Tongue (tissue), 1 donor: ENCODE measurements at regions not wholly inside any gene's neighbourhood (a gene's known extent, or its start where the extent isn't known, plus 50 kb on each side); places are given as distances from the start of the nearest gene placed in this dataset.
A peak's percentile ranks its signal among the peaks of the same experiment; 100 is the strongest.
"Not testable (repeated sequence)": the region's sequence is repeated elsewhere in the genome, so short reads cannot be mapped to it uniquely, and the experiment has no call there.

Experiments used
- DNase-seq: peaks from one replicate; pipeline ENCODE4 v3.0.0-alpha.2; 2015

- DNase-seq: no peak
These were observed 104.6 kb downstream of the MED10 start for GRCh38 chr5:6273749-6274148.

GRCh38 chr5:6273090-6273735 is 105.1 kb downstream of the MED10 start:
- no peak for DNase-seq

- DNase-seq: no peak
These were observed 108.4 kb downstream of the MED10 start for GRCh38 chr5:6269925-6270324.

GRCh38 chr5:6266671-6267197 is 111.6 kb downstream of the MED10 start:
- DNase-seq: no peak

- no peak for DNase-seq
These were observed 114.0 kb downstream of the MED10 start for GRCh38 chr5:6264394-6264793.

GRCh38 chr5:6262651-6263363 is 115.5 kb downstream of the MED10 start:
- DNase-seq: no peak

GRCh38 chr5:6261668-6262067 is 116.7 kb downstream of the MED10 start:
- DNase-seq: no peak

- DNase-seq: peak; percentile 49
These were observed 117.1 kb downstream of the MED10 start for GRCh38 chr5:6261256-6261655.

GRCh38 chr5:6260846-6261245 is 117.5 kb downstream of the MED10 start:
- DNase-seq: no peak

- DNase-seq: no peak
These were observed 121.4 kb downstream of the MED10 start for GRCh38 chr5:6256901-6257300.

- no peak for DNase-seq
These were observed 122.4 kb downstream of the MED10 start for GRCh38 chr5:6255956-6256355.

- DNase-seq: no peak
These were observed 124.5 kb downstream of the MED10 start for GRCh38 chr5:6253846-6254245.

- DNase-seq: no peak
These were observed 125.1 kb downstream of the MED10 start for GRCh38 chr5:6253281-6253680.

- DNase-seq: no peak
These were observed 125.8 kb downstream of the MED10 start for GRCh38 chr5:6252581-6252980.

- DNase-seq: no peak
These were observed 126.7 kb downstream of the MED10 start for GRCh38 chr5:6251565-6252102.

- no peak for DNase-seq
These were observed 128.2 kb downstream of the MED10 start for GRCh38 chr5:6250121-6250520.

GRCh38 chr5:6248132-6248531 is 130.2 kb downstream of the MED10 start:
- no peak for DNase-seq

- DNase-seq: no peak
These were observed 131.4 kb downstream of the MED10 start for GRCh38 chr5:6246820-6247437.

- no peak for DNase-seq
These were observed 134.0 kb downstream of the MED10 start for GRCh38 chr5:6244339-6244714.

- DNase-seq: no peak
These were observed 134.5 kb downstream of the MED10 start for GRCh38 chr5:6243706-6244338.

- not testable (repeated sequence) for DNase-seq
These were observed 137.3 kb downstream of the MED10 start for GRCh38 chr5:6241056-6241455.

GRCh38 chr5:6236858-6237481 is 141.4 kb downstream of the MED10 start:
- DNase-seq: no peak
